LNCaP clone FGC (cell line): ENCODE measurements at regions not wholly inside any gene's neighbourhood (a gene's known extent, or its start where the extent isn't known, plus 50 kb on each side); places are given as distances from the start of the nearest gene placed in this dataset.

Experiments used
- DNase-seq: peaks from one replicate; pipeline ENCODE4 v3.0.0-alpha.2; 2011; ENCODE audit warnings: low read depth
- H3K4me3 ChIP-seq: 2 replicates; pipeline ENCODE4 v1.5.1; 2011; ENCODE audit warnings: mild to moderate bottlenecking, low read depth, low read length, control low read depth
- TF ChIP-seq, protein P1 (sequence below): IDR thresholded peaks from 2 replicates; pipeline ENCODE4 v1.5.1; 2012; ENCODE audit warnings: mild to moderate bottlenecking; ENCODE audit not compliant: control insufficient read depth, insufficient read depth; ENCODE audit errors: extremely low read depth

- H3K4me3 ChIP-seq, result no peak overlapping the region
- DNase-seq, result no peak
- TF ChIP-seq, protein P1, sequence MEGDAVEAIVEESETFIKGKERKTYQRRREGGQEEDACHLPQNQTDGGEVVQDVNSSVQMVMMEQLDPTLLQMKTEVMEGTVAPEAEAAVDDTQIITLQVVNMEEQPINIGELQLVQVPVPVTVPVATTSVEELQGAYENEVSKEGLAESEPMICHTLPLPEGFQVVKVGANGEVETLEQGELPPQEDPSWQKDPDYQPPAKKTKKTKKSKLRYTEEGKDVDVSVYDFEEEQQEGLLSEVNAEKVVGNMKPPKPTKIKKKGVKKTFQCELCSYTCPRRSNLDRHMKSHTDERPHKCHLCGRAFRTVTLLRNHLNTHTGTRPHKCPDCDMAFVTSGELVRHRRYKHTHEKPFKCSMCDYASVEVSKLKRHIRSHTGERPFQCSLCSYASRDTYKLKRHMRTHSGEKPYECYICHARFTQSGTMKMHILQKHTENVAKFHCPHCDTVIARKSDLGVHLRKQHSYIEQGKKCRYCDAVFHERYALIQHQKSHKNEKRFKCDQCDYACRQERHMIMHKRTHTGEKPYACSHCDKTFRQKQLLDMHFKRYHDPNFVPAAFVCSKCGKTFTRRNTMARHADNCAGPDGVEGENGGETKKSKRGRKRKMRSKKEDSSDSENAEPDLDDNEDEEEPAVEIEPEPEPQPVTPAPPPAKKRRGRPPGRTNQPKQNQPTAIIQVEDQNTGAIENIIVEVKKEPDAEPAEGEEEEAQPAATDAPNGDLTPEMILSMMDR, result no peak
Observed at GRCh38 chr10:85524001-85524666, 842.5 kb downstream of the GRID1 start.

- no peak for DNase-seq
- H3K4me3 ChIP-seq, result no peak overlapping the region
- TF ChIP-seq, protein P1, result no peak
Observed at GRCh38 chr10:85527616-85528317, 838.8 kb downstream of the GRID1 start.

DNA sequence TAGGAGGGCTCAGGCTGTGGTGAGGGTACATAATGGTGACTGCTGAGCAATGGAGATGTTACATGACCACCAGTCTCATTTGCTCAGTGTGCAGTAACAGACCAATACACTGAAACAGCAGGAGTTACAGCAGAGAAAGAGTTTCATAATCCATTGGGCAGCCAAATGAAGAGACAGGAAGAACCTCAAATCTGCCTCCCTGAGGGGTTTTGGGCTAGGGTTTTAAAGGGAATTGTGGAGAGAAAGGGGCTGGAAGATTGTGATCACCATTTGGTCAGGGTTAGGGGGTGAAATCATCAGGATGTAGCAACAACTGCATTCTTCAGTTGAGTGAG lies 838.3 kb downstream of the GRID1 start:
- TF ChIP-seq, protein P1, result no peak
- no peak for DNase-seq
- no peak overlapping the region for H3K4me3 ChIP-seq

DNA sequence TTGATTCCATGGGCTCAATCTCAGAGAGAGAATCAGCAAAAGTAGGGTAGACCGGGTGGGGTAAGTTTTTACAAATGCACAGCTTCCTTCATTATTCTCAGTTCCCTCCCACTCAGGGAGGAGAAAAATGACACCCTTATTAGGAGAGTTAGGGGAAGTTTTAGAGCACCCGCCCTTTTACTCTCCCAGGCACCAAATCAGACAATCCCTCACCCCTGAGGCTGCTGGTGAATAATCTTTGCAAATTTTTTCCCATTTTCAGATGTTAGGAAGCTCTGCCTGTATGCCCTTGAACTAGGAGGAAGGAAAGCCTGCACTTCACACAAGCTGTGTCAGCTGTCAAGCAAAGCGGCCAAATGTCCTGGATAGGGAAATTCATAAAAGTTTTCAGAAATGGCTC lies 834.9 kb downstream of the GRID1 start:
- no peak for DNase-seq
- TF ChIP-seq, protein P1, result no peak
- no peak overlapping the region for H3K4me3 ChIP-seq

DNA sequence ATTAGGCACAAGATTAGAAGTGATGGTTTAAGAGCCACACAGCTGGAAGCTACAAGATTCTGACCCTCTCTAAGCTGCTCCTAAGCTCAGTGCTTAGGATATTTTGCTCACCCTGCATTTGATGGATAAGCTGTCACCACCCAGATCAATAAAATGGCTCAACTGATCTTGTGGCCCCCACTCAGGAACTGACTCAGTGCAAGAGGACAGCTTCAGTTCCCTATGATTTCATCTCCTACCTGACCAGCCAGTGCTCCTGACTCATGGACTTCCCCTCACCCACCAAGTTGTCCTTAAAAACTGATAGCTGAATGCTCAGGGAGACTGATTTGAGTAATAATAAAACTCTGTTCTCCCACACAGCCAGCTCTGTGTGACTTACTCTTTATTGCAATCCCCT lies 833.8 kb downstream of the GRID1 start:
- DNase-seq, result no peak
- H3K4me3 ChIP-seq, result no peak overlapping the region
- TF ChIP-seq, protein P1, result no peak

DNA sequence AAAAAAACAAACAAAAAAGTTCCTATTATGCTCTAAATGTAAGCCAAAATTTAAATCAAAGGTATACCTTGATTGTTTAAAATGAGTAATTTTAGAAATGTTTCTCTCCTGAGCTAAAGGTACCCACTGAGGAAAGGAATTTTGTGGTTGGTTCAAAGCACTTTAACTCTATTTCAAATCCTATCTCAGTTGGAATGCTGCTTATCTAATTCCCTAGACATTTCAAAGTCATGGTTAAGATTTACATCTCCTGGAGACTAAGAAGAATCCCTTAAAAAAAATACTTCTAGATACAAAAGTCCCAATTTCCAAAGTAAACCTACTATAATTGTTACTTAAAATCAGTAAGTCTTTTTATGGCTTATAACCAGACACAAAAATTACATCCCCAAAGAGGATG lies 830.7 kb downstream of the GRID1 start:
- no peak overlapping the region for H3K4me3 ChIP-seq
- no peak for DNase-seq
- TF ChIP-seq, protein P1, result no peak

- DNase-seq, result no peak
- TF ChIP-seq, protein P1, result no peak
- H3K4me3 ChIP-seq, result no peak overlapping the region
Observed at GRCh38 chr10:85537561-85537960, 829.0 kb downstream of the GRID1 start.
